Muscle of back (tissue), 3 donors: ENCODE measurements at regions not wholly inside any gene's neighbourhood (a gene's known extent, or its start where the extent isn't known, plus 50 kb on each side); places are given as distances from the start of the nearest gene placed in this dataset.

ENCODE experiments used
- DNase-seq, 3 donors: peaks; one replicate each; pipeline versions ENCODE4 v3.0.0 to v3.0.0-alpha.2; 2013

GRCh38 chr10:108862676-108863350 is 1060.5 kb downstream of the XPNPEP1 start:
- no peak for DNase-seq

- DNase-seq: no peak
Observed at GRCh38 chr10:108861181-108861754, 1062.0 kb downstream of the XPNPEP1 start.

GRCh38 chr10:108852211-108852610 is 1071.1 kb downstream of the XPNPEP1 start:
- DNase-seq: no peak

GRCh38 chr10:108850138-108850854 is 1073.0 kb downstream of the XPNPEP1 start:
- DNase-seq: no peak

- DNase-seq: no peak
Observed at GRCh38 chr10:108849688-108850087, 1073.6 kb downstream of the XPNPEP1 start.

- DNase-seq: no peak
Observed at GRCh38 chr10:108849186-108849585, 1074.1 kb downstream of the XPNPEP1 start.

- no peak for DNase-seq
Observed at GRCh38 chr10:108848046-108848445, 1075.3 kb downstream of the XPNPEP1 start.

- no peak for DNase-seq
Observed at GRCh38 chr10:108840944-108841343, 1082.4 kb downstream of the XPNPEP1 start.

GRCh38 chr10:108836362-108836761 is 1086.9 kb downstream of the XPNPEP1 start:
- DNase-seq: no peak

- DNase-seq: no peak
Observed at GRCh38 chr10:108822026-108822425, 1101.3 kb downstream of the XPNPEP1 start.

- no peak for DNase-seq
Observed at GRCh38 chr10:108819302-108819701, 1104.0 kb downstream of the XPNPEP1 start.

- DNase-seq: no peak
Observed at GRCh38 chr10:108817584-108817983, 1105.7 kb downstream of the XPNPEP1 start.

- DNase-seq: no peak
Observed at GRCh38 chr10:108817135-108817534, 1106.2 kb downstream of the XPNPEP1 start.

- no peak for DNase-seq
Observed at GRCh38 chr10:108812906-108813305, 1110.4 kb downstream of the XPNPEP1 start.

GRCh38 chr10:108812296-108812695 is 1111.0 kb downstream of the XPNPEP1 start:
- peak in 1 of 3 donors; percentile 39 for DNase-seq

GRCh38 chr10:108808228-108808627 is 1115.1 kb downstream of the XPNPEP1 start:
- no peak for DNase-seq

GRCh38 chr10:108801775-108802517 is 1121.4 kb downstream of the XPNPEP1 start:
- peak in 1 of 3 donors; percentile 58 for DNase-seq

GRCh38 chr10:108801220-108801619 is 1122.1 kb downstream of the XPNPEP1 start:
- DNase-seq: no peak

GRCh38 chr10:108797573-108797972 is 1125.7 kb downstream of the XPNPEP1 start:
- DNase-seq: no peak

- no peak for DNase-seq
Observed at GRCh38 chr10:108791794-108792474, 1131.4 kb downstream of the XPNPEP1 start.

- no peak for DNase-seq
Observed at GRCh38 chr10:108791030-108791429, 1132.3 kb downstream of the XPNPEP1 start.

- peak in 1 of 3 donors; percentile 39 for DNase-seq
Observed at GRCh38 chr10:108789919-108790318, 1133.4 kb downstream of the XPNPEP1 start.
